ENCODE measurements at regions not wholly inside any gene's neighbourhood (a gene's known extent, or its start where the extent isn't known, plus 50 kb on each side); places are given as distances from the start of the nearest gene placed in this dataset.

DNA sequence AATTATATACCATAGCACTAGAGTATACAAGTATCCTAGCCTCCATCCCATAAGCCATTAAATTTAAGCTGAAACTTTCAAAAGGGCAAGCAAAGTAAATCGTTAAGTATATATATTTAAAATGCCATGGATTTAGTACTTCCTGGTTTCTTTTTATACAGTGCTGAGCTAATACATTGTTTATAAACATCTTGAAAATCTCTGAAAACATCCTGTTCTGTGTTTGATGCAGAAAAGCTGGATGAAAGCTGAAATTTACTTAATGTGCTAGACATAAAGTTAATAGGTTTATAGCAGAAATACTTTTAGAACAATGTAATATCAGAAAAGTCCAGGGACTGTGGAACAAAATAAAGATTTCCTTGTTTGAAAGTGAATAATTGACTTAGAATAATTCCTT, 875.4 kb downstream of the SLITRK6 start:
- Histone ChIP-seq H3K4me2 (ENCODE audit: low read length) (no peak overlapping the region), H4K20me1 (ENCODE audit: insufficient read depth, low read length) (no peaks in the 10 kb centered on the region), H3K4me1 (ENCODE audit: insufficient read depth, low read length, poor library complexity, severe bottlenecking) (peaks cover 12% of the 10 kb centered on the region), H3K36me3 (ENCODE audit: insufficient read depth, low read length) (no peaks in the 10 kb centered on the region), H3K27ac (ENCODE audit: low read depth, low read length, poor library complexity, severe bottlenecking) (no peak overlapping the region), H3K79me2 (ENCODE audit: insufficient read depth, low read depth, low read length) (no peaks in the 10 kb centered on the region), H3K4me3 (ENCODE audit: low read depth, low read length, poor library complexity, severe bottlenecking) (no peak overlapping the region), H2AFZ (ENCODE audit: low read length) (peak overlapping the region; percentile 45), H3K9me2 (ENCODE audit: insufficient read depth, low read length) (no peaks in the 10 kb centered on the region), H3K9me3 (ENCODE audit: low read length) (no peaks in the 10 kb centered on the region)
- POLR2A ChIA-PET = interaction anchor here (0.6 to 1.7 kb wide), 9 partner anchors 11 to 876 kb away, joined by 3 to 6 read pairs (median 3); no protein-coding TSS in a partner anchor
- TF ChIP-seq, protein P1, sequence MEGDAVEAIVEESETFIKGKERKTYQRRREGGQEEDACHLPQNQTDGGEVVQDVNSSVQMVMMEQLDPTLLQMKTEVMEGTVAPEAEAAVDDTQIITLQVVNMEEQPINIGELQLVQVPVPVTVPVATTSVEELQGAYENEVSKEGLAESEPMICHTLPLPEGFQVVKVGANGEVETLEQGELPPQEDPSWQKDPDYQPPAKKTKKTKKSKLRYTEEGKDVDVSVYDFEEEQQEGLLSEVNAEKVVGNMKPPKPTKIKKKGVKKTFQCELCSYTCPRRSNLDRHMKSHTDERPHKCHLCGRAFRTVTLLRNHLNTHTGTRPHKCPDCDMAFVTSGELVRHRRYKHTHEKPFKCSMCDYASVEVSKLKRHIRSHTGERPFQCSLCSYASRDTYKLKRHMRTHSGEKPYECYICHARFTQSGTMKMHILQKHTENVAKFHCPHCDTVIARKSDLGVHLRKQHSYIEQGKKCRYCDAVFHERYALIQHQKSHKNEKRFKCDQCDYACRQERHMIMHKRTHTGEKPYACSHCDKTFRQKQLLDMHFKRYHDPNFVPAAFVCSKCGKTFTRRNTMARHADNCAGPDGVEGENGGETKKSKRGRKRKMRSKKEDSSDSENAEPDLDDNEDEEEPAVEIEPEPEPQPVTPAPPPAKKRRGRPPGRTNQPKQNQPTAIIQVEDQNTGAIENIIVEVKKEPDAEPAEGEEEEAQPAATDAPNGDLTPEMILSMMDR (conservative IDR thresholded peaks at IDR 0.05; ENCODE audit: low read length) = no peak
- no peak for TF ChIP-seq EZH2phosphoT487 (IDR thresholded peaks at IDR 0.05; ENCODE audit: borderline replicate concordance, low read depth, low read length)
- BruUV-seq (replicated peaks) = no TSS peak
- no peak for DNase-seq (ENCODE audit: low spot score)
- CTCF ChIA-PET (ENCODE audit: unreplicated experiment) = no interaction called here
- intact Hi-C loops (cut with micrococcal nuclease; ENCODE audit: unreplicated experiment) = no loop called here

DNA sequence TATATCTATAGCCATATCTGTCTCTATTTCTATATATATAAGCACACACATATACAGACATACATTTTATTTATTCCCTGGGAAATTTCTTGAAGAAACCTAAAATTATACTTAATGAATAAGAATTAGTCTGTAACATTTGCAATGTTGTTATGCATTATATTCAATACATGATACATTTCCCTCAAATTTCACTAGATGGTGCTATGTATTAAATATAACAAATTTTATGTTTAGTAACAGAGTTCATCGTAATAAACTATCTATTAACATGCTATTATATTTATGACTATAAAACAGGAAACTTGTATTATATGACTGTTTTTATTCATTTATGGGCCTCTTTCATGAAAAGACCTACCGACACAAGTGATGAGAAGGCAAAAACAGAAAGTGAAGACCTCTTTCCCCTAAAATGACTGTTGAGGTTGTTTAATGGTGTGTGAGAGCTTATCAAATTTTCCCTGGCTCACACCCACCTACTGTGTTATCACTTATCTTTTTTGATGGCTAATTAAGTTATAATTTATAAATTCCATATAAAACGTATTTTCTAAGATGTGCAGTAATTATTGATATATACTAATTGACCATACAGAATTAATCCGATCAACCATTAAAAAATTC, 881.9 kb downstream of the SLITRK6 start:
- no TSS peak for BruUV-seq (replicated peaks)
- intact Hi-C loops (cut with micrococcal nuclease; ENCODE audit: unreplicated experiment) = loop anchor here (2.0 kb wide), 1 partner anchor 889 kb away; no protein-coding TSS in a partner anchor

More for the DNA sequence above, 881.9 kb downstream of the SLITRK6 start:
- ChIA-PET CTCF (ENCODE audit: unreplicated experiment) (no interaction called here), POLR2A (interaction anchor here (0.7 kb wide), 1 partner anchor 891 kb away, joined by 3 read pairs; no protein-coding TSS in a partner anchor)
- no peaks in the 10 kb centered on the region; the same call in 1 of the 2 replicates for H3K9me3 ChIP-seq (ENCODE audit: low read length)
- H2AFZ ChIP-seq (ENCODE audit: low read length) = no peak overlapping the region
- H3K79me2 ChIP-seq (ENCODE audit: insufficient read depth, low read depth, low read length) = no peaks in the 10 kb centered on the region
- no peak overlapping the region for H3K27ac ChIP-seq (ENCODE audit: low read depth, low read length, poor library complexity, severe bottlenecking)
- no peak overlapping the region for H3K4me3 ChIP-seq (ENCODE audit: low read depth, low read length, poor library complexity, severe bottlenecking)
- DNase-seq (ENCODE audit: low spot score) = peak; percentile 60
- H3K4me2 ChIP-seq (ENCODE audit: low read length) = no peak overlapping the region
- H3K4me1 ChIP-seq (ENCODE audit: insufficient read depth, low read length, poor library complexity, severe bottlenecking) = no peaks in the 10 kb centered on the region
- TF ChIP-seq, protein P1 (conservative IDR thresholded peaks at IDR 0.05; ENCODE audit: low read length) = peak; percentile 91
- no peak for TF ChIP-seq EZH2phosphoT487 (IDR thresholded peaks at IDR 0.05; ENCODE audit: borderline replicate concordance, low read depth, low read length)
- no peaks in the 10 kb centered on the region for H4K20me1 ChIP-seq (ENCODE audit: insufficient read depth, low read length)
- no peaks in the 10 kb centered on the region for H3K9me2 ChIP-seq (ENCODE audit: insufficient read depth, low read length)
- no peaks in the 10 kb centered on the region for H3K36me3 ChIP-seq (ENCODE audit: insufficient read depth, low read length)
